ENCODE measurements at regions not wholly inside any gene's neighbourhood (a gene's known extent, or its start where the extent isn't known, plus 50 kb on each side); places are given as distances from the start of the nearest gene placed in this dataset.

DNA sequence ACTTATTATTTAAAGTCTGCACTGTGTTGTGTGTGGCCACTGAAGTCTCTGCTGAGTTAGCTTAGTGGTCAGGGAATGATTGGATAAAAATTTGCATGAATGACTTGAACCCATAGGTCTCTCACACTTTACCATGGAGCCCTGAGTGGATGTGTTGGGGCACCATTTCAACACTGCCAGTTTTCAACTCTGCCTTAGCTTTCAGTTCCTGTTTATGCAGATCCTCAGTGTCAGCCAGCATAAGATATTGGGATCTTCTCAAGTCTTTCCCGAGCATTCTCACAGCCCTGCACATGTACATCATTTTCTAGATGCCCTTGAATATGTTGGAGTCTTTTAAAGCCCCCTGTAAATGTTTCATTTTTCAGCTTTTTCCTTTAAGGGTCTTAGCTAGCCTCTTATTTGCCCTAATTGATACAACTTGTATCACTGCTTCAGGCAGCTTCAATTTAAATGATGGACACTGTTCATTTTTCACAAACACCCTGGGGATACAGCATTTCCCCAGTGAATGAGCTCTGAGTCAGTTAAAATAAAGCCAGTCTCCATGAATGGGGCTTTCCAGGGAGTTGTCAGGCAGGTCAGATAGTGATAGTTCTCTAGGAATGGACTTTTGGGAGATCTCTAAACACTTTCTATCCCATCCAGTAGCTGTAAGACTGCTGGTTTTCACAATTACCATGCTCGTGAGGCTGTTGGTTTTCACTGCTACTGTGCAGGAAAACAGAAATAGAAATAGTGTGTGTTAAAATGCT lies 211.9 kb upstream of the PAPPA start:
- H3K4me3 ChIP-seq = no peak overlapping the region
- no peak for DNase-seq
- TF ChIP-seq POLR2A (IDR thresholded peaks at IDR 0.05) = no peak
- TF ChIP-seq, protein P1, sequence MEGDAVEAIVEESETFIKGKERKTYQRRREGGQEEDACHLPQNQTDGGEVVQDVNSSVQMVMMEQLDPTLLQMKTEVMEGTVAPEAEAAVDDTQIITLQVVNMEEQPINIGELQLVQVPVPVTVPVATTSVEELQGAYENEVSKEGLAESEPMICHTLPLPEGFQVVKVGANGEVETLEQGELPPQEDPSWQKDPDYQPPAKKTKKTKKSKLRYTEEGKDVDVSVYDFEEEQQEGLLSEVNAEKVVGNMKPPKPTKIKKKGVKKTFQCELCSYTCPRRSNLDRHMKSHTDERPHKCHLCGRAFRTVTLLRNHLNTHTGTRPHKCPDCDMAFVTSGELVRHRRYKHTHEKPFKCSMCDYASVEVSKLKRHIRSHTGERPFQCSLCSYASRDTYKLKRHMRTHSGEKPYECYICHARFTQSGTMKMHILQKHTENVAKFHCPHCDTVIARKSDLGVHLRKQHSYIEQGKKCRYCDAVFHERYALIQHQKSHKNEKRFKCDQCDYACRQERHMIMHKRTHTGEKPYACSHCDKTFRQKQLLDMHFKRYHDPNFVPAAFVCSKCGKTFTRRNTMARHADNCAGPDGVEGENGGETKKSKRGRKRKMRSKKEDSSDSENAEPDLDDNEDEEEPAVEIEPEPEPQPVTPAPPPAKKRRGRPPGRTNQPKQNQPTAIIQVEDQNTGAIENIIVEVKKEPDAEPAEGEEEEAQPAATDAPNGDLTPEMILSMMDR (IDR thresholded peaks at IDR 0.05) = no peak
- no peak for TF ChIP-seq EP300 (IDR thresholded peaks at IDR 0.05)
- no peaks in the 10 kb centered on the region for H3K4me1 ChIP-seq (ENCODE audit: insufficient read depth)
- intact Hi-C loops (cut with DNase I) = no loop called here
- H3K9me3 ChIP-seq = no peaks in the 10 kb centered on the region
- H3K36me3 ChIP-seq = no peaks in the 10 kb centered on the region
- H3K27ac ChIP-seq = no peak overlapping the region
- 24 to 48% (median 35%) methylated on average over 2 of the region's 2 CpGs for WGBS, 3 donors
- H3K27me3 ChIP-seq = no peaks in the 10 kb centered on the region

DNA sequence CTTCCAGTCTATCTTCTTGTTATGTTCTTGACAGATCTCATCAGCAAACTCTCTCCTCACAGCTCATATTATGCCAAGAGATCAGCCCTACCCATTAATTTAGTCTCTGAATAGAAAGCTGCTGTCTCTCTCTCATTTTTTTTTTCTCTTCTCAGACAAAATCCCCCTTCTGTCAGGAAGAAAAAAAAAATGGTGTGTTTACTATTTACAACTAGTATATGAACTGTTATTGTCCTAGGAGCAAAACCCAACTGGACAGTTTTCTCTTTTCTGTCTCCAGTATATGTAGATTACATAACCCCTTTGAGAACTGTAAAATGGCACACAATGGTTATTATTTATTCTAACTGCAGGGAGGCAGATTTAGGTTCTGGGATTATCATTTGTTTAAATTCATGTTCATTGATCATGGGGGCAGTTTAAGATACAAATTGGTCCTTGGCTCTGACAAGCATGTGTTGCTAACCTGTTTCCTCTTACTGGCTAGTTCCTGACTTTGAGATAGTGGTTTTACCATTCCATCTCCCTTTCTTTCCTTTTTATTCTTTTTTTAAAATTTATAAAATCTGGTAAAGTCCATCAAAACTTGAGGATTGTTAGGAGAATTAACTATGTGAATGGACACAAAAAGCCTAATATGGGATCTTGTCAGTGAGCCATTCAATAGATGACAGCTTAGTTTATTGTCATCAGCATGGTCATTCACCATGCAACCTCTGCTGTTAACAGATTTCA lies 210.0 kb upstream of the PAPPA start:
- no peaks in the 10 kb centered on the region for H3K36me3 ChIP-seq
- no peaks in the 10 kb centered on the region for H3K4me1 ChIP-seq (ENCODE audit: insufficient read depth)
- no peaks in the 10 kb centered on the region for H3K27me3 ChIP-seq
- intact Hi-C loops (cut with DNase I) = no loop called here
- no peak overlapping the region for H3K27ac ChIP-seq
- no peak for DNase-seq
- TF ChIP-seq, protein P1 (IDR thresholded peaks at IDR 0.05) = no peak
- TF ChIP-seq POLR2A (IDR thresholded peaks at IDR 0.05) (no peak), EP300 (IDR thresholded peaks at IDR 0.05) (no peak)
- H3K9me3 ChIP-seq = no peaks in the 10 kb centered on the region
- H3K4me3 ChIP-seq = no peak overlapping the region

DNA sequence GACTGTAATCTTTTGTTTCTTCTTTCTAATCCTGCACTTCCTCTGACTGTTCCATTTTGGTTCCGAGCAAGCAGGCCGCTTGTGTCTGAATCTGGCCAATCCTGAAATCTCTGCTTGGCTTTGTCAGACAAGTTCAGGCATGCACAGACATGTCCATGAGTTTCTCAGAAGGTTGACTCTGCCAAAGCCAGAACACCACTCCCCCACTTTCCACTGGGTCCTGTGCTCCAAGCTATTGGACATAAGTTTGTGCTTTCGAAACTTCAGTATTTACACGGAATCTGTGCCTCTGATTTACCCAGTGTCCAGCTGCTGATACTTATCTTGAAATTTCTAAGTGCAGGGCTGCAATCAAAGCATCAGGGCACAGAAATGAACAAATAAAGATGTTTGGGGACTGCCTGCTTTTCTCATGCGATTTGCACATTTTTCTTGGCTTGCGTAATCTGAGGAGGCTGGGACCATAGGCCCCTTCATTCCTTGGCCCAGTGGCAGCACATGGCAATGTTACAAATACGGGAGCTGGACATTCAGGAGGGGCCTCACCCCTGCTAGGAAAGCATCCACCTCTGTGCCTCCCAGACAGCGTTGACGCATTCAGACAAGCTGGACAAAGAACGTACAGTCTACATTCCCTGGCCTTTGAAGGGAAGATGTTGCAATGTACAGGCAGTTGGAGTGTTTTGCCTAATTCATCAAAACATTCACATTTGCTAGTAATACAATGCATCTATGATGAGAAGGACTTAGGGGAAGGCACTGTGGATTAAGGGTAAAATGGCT lies 209.2 kb upstream of the PAPPA start:
- DNase-seq = peak in 3 of 5 donors; percentile 10 to 57 (median 53)
- Histone ChIP-seq H3K27me3 (no peaks in the 10 kb centered on the region), H3K4me3 (no peak overlapping the region), H3K36me3 (no peaks in the 10 kb centered on the region), H3K4me1 (ENCODE audit: insufficient read depth) (no peaks in the 10 kb centered on the region), H3K9me3 (no peaks in the 10 kb centered on the region), H3K27ac (no peak overlapping the region)
- intact Hi-C loops (cut with DNase I) = no loop called here
- WGBS, 3 donors = 51 to 67% (median 66%) methylated on average over 10 of the region's 10 CpGs
- TF ChIP-seq EP300 (IDR thresholded peaks at IDR 0.05) = peak; percentile 52
- TF ChIP-seq, protein P1 (IDR thresholded peaks at IDR 0.05) = no peak

DNA sequence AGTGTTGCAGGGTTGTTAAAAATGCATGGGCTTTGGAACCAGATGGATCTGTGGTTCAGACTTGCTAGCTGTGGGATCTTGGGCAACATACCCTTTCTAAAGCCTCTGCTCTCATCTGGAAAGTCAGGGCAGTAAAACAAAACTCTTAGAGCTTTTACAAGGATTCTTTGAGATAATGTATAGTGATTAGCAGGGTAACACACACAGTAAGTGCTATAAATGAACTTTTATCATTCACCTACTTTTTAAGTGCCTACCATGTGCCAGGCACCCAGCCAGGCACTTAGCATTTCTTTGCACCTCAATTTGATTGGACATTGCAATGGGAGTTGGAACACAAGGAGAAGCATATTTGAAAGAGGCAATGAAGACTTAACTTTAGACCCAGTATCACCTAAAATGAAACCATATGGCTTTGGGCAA lies 208.6 kb upstream of the PAPPA start:
- Histone ChIP-seq H3K9me3 (no peaks in the 10 kb centered on the region), H3K36me3 (no peaks in the 10 kb centered on the region), H3K27me3 (no peaks in the 10 kb centered on the region), H3K4me1 (ENCODE audit: insufficient read depth) (no peaks in the 10 kb centered on the region), H3K27ac (no peak overlapping the region), H3K4me3 (no peak overlapping the region)
- no peak for TF ChIP-seq POLR2A (IDR thresholded peaks at IDR 0.05)
- TF ChIP-seq, protein P1 (IDR thresholded peaks at IDR 0.05) = no peak
- no peak for TF ChIP-seq EP300 (IDR thresholded peaks at IDR 0.05)
- intact Hi-C loops (cut with DNase I) = no loop called here
- DNase-seq = no peak
